HG02759 (cell line): ENCODE measurements at regions not wholly inside any gene's neighbourhood (a gene's known extent, or its start where the extent isn't known, plus 50 kb on each side); places are given as distances from the start of the nearest gene placed in this dataset.

Source experiments
- ATAC-seq: cut with Tn5 transposase; IDR thresholded peaks from one replicate; pipeline ENCODE4 v1.9.1; 2021; ENCODE audit warnings: mild to moderate bottlenecking, moderate library complexity; ENCODE audit not compliant: unreplicated experiment

- no peak for ATAC-seq
Observed at GRCh38 chr2:64220894-64221617, 76.8 kb upstream of the PELI1 start.

GRCh38 chr2:64221935-64222334 is 77.7 kb upstream of the PELI1 start:
- ATAC-seq: no peak

DNA sequence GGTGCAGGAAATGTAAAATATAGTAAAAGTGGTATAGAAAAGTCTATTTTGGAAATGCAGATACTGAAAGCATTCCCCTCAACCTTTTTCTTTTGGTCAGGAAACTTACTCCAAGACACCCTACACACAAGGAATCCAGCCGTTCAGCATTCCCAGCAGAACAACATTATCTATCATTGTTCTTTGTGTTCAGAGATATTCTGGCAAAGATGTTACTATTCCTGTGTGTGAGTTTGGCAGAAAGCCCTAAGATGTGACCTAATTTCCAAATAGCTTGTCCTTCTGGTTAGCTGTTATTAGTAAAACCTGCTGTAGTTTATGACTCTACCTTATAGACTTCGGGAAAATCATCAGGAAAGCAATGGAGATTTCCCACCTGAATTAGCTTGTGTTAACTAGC is 78.1 kb upstream of the PELI1 start:
- ATAC-seq: no peak

DNA sequence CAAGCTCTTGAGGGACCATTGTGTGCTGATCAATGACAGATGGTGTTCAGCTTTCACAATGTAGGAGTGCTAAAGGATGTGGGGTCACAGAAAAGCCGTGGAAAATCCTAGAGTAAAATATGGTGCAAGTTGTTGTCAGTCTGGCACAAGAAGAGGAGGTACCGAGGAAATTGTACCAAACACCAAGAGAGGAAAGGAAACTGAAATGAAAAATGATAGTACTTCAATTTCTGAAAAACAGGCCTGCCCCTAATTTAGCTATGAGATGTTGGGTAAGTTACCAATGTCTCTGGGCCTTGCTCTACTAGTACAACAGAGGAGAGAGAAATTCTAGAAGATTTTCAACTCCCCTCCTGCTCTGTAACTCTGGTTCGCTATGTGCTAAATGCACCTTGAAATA is 78.8 kb upstream of the PELI1 start:
- ATAC-seq: peak; percentile 54

DNA sequence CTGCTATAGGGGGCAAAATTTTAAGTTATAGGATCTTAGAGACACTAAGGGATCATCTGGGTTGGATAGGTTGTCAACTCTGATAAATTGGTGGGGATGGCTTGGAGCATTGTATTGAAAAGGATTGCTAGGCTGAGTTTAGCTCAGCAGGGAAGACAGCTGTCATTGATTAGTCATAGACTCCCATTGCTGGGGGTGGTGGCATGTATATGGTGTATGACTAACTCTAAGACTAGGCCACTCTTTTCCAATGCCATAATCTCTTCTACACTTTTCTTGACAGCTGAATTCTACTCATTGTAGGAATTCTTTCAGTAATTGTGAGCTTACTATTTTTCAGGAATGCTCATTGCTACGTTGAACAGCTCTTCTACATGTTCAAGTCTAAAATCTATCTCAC is 81.3 kb upstream of the PELI1 start:
- ATAC-seq: no peak

- no peak for ATAC-seq
Observed at GRCh38 chr2:64226611-64227010, 82.4 kb upstream of the PELI1 start.

DNA sequence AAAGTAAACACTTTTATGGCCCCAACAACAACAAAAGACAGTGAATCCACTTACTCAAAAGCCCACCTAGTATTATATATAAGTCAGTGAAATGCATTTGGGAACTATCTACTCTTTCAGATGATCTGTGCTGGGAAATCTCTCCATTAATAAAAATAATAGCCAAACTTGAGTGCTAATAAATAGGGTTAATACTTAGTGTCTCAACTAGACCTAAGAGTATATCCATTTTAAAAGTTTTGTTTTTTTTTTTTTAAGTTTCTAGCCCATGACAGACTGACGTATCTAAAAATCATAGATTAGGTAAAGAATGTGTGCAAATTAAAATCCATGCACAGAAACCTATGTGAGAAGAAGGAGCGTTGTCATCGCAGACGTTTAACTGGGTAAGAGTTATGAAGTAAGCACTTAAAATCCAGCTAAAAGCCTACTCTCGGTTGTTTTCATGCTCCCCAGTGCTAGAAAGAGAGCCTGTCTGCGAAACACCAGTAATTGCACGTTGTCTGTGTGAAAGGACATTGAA is 83.4 kb upstream of the PELI1 start:
- ATAC-seq: no peak

DNA sequence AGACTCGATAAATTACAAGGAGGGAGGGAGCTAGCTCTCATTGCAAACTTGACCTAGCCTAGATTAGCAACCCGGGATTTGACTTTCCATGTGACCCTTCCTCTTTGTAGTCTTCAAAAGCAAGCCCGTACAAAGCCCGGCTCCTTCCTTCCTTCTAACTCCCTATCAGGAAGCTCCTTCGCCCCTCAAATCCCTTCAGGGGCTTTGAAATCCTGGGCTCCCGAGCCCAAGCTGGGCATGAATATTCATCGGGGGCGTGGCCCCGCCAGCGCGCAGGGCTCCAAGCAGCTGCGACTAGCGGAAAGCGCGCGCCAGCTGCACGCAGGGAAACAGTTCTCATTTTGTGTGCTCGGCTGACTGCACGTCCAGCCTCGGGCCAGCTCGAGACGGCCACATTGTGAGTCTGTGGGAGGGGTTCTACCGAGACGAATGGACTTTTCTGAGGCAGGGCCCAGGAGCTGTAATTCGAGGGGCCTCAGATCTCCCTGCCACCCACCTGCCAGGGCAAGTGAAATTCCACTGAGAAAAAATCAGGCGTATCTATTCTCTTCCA is 84.0 kb upstream of the PELI1 start:
- ATAC-seq: peak; percentile 100

GRCh38 chr2:64228918-64229317 is 84.7 kb upstream of the PELI1 start:
- ATAC-seq: no peak

GRCh38 chr2:64230540-64230939 is 86.3 kb upstream of the PELI1 start:
- ATAC-seq: no peak

DNA sequence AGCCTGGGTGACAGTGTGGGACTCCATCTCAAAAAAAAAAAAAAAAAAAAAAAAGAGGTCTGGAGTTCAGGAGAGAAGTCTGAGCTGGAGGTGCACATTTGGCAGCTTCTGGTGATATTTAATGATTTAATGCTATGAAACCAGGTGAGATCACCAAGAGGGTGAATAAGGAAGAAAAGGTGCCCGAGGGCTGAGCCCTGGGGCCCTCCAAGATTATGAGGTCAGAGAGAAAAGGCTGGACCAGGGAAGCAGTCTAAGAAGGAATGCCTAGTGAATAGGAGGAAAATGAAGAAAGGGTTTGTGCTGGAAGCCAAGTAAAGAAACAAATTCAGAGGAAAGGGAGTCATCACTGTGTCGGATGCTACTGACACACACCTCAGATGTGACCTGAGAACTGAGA is 88.0 kb upstream of the PELI1 start:
- no peak for ATAC-seq

- ATAC-seq: no peak
Observed at GRCh38 chr2:64233376-64233922, 89.2 kb upstream of the PELI1 start.

- no peak for ATAC-seq
Observed at GRCh38 chr2:64234150-64234549, 89.9 kb upstream of the PELI1 start.

GRCh38 chr2:64234785-64235184 is 90.6 kb upstream of the PELI1 start:
- ATAC-seq: no peak

GRCh38 chr2:64237266-64237665 is 93.0 kb upstream of the PELI1 start:
- no peak for ATAC-seq

DNA sequence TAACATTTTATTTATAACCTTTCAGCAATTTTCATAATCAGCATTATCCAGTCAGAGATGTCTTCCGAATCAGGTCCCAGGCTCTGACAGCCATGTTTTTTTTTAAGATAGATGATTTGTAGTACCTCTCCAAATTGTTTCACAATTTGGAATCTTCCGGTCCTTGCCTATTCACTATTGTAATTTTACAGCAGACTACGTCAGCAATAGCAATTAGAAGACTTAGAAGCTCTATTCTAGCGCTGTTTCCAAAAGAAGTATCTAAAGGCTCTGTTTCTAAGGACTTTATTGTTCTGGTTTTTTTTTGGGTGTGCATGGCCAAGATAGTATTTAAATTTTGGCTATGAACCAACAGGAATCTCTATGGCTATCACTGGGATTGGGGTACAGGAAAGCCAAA is 94.6 kb upstream of the PELI1 start:
- ATAC-seq: no peak

- no peak for ATAC-seq
Observed at GRCh38 chr2:64243081-64244036, 99.1 kb upstream of the PELI1 start.

- ATAC-seq: no peak
Observed at GRCh38 chr2:64244037-64244416, 99.8 kb upstream of the PELI1 start.

DNA sequence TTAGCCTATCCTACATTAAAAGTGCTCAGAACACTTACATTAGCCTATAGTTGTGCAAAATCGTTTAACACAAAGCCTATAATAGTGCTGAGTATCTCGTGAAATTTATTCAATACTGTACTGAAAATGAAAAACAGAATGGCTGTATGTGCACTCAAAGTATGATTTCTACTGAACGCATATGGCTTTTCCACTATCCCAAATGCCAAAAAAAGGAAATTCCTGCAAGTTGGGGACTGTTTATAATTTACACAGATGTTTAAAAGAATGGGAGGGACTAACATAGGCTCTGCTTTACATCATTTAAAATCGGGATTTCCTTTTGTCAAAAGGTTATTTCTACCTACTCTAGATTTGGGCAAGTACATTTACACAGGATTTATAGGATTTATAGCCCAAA is 101.4 kb upstream of the PELI1 start:
- no peak for ATAC-seq

- ATAC-seq: no peak
Observed at GRCh38 chr2:64246962-64247361, 102.7 kb upstream of the PELI1 start.

DNA sequence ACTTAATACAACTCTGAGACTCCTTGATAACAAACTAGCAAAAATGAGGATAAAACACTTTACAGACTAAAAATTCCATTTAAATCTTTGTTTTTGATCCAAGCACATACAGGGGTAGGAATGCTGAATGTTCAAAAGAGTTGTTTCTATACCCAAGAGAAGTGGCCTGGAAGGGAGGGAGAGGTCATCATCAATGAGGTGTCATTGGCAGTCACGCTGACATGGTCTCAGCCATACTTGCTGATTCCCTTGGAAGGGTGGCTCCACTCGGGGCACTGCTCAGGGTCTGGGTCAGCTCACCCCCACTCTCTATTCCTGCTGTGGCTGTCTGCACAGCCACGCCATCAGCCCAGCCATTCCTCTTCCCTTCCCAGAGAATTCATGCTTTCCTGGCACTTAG is 105.2 kb upstream of the PELI1 start:
- ATAC-seq: no peak
